ENCODE measurements at regions not wholly inside any gene's neighbourhood (a gene's known extent, or its start where the extent isn't known, plus 50 kb on each side); places are given as distances from the start of the nearest gene placed in this dataset.

- TF ChIP-seq REST (IDR thresholded peaks at IDR 0.05; ENCODE audit: low read depth) (no peak), TCF12 (IDR thresholded peaks at IDR 0.05; ENCODE audit: low read depth) (no peak), TAF1 (IDR thresholded peaks at IDR 0.05; ENCODE audit: low read depth) (no peak), ZBTB7A (IDR thresholded peaks at IDR 0.05; ENCODE audit: low read depth) (no peak)
These were observed 318.7 kb upstream of the ID2 start for GRCh38 chr2:8363161-8363560.
